T-helper 2 cell treated with Interferon-gamma antibody and Interleukin-4, amounts not matched to agents 5 μg/mL and 100 μg/mL, for 36 hours (primary cell): ENCODE measurements at regions not wholly inside any gene's neighbourhood (a gene's known extent, or its start where the extent isn't known, plus 50 kb on each side); places are given as distances from the start of the nearest gene placed in this dataset.

Source experiments
- DNase-seq: peaks from one replicate; pipeline ENCODE4 v3.0.0; 2021; ENCODE audit warnings: low spot score
- H3K27ac Mint-ChIP-seq: one replicate; pipeline ENCODE4 v1.8.0; 2021; ENCODE audit warnings: mild to moderate bottlenecking, mixed read lengths
- H3K27me3 Mint-ChIP-seq: one replicate; pipeline ENCODE4 v1.8.0; 2021; ENCODE audit warnings: low read depth, mixed read lengths
- H3K36me3 Mint-ChIP-seq: one replicate; pipeline ENCODE4 v1.8.0; 2021; ENCODE audit warnings: low read depth, mixed read lengths
- H3K4me1 Mint-ChIP-seq: one replicate; pipeline ENCODE4 v1.8.0; 2021; ENCODE audit warnings: low read depth, mixed read lengths
- H3K4me3 Mint-ChIP-seq: one replicate; pipeline ENCODE4 v1.8.0; 2022; ENCODE audit warnings: mild to moderate bottlenecking, moderate library complexity, mixed read lengths
- H3K9me3 Mint-ChIP-seq: one replicate; pipeline ENCODE4 v1.8.0; 2021; ENCODE audit warnings: mixed read lengths

GRCh38 chr13:107003911-107004310, 436.0 kb upstream of the ARGLU1 start:
- peaks cover 10% of the 10 kb centered on the region for H3K9me3 Mint-ChIP-seq
- no peaks in the 10 kb centered on the region for H3K27me3 Mint-ChIP-seq
- H3K4me3 Mint-ChIP-seq: no peak overlapping the region
- H3K4me1 Mint-ChIP-seq: no peaks in the 10 kb centered on the region
- no peak for DNase-seq
- H3K27ac Mint-ChIP-seq: no peak overlapping the region
- no peaks in the 10 kb centered on the region for H3K36me3 Mint-ChIP-seq

- Mint-ChIP-seq H3K27ac (no peak overlapping the region), H3K4me1 (no peaks in the 10 kb centered on the region), H3K4me3 (no peak overlapping the region), H3K9me3 (peaks cover 14% of the 10 kb centered on the region), H3K36me3 (no peaks in the 10 kb centered on the region), H3K27me3 (no peaks in the 10 kb centered on the region)
- no peak for DNase-seq
Observed at GRCh38 chr13:106998664-106999063, 430.7 kb upstream of the ARGLU1 start.

- no peaks in the 10 kb centered on the region for H3K27me3 Mint-ChIP-seq
- H3K4me3 Mint-ChIP-seq: no peak overlapping the region
Observed at GRCh38 chr13:106997696-106998095, 429.8 kb upstream of the ARGLU1 start.

GRCh38 chr13:106996867-106997618, 429.1 kb upstream of the ARGLU1 start:
- Mint-ChIP-seq H3K4me3 (no peak overlapping the region), H3K27me3 (no peaks in the 10 kb centered on the region)

More at GRCh38 chr13:106997696-106998095, 429.8 kb upstream of the ARGLU1 start:
- no peaks in the 10 kb centered on the region for H3K4me1 Mint-ChIP-seq
- peaks cover 14% of the 10 kb centered on the region for H3K9me3 Mint-ChIP-seq
- no peak for DNase-seq
- H3K36me3 Mint-ChIP-seq: no peaks in the 10 kb centered on the region
- H3K27ac Mint-ChIP-seq: no peak overlapping the region

GRCh38 chr13:106990594-106990993, 422.7 kb upstream of the ARGLU1 start:
- Mint-ChIP-seq H3K4me1 (no peaks in the 10 kb centered on the region), H3K9me3 (peaks cover 6% of the 10 kb centered on the region), H3K27ac (no peak overlapping the region), H3K27me3 (no peaks in the 10 kb centered on the region), H3K4me3 (no peak overlapping the region), H3K36me3 (no peaks in the 10 kb centered on the region)
- DNase-seq: no peak

More at GRCh38 chr13:106996867-106997618, 429.1 kb upstream of the ARGLU1 start:
- Mint-ChIP-seq H3K9me3 (peaks cover 14% of the 10 kb centered on the region), H3K27ac (no peak overlapping the region), H3K4me1 (no peaks in the 10 kb centered on the region), H3K36me3 (no peaks in the 10 kb centered on the region)
- no peak for DNase-seq

- Mint-ChIP-seq H3K4me3 (no peak overlapping the region), H3K9me3 (peaks cover 6% of the 10 kb centered on the region), H3K36me3 (no peaks in the 10 kb centered on the region), H3K4me1 (no peaks in the 10 kb centered on the region), H3K27ac (no peak overlapping the region), H3K27me3 (no peaks in the 10 kb centered on the region)
- no peak for DNase-seq
Observed at GRCh38 chr13:106989876-106990275, 421.9 kb upstream of the ARGLU1 start.

- Mint-ChIP-seq H3K27ac (no peak overlapping the region), H3K4me3 (no peak overlapping the region), H3K9me3 (peaks cover 6% of the 10 kb centered on the region), H3K36me3 (no peaks in the 10 kb centered on the region), H3K27me3 (no peaks in the 10 kb centered on the region), H3K4me1 (no peaks in the 10 kb centered on the region)
- DNase-seq: no peak
Observed at GRCh38 chr13:106987427-106987785, 419.5 kb upstream of the ARGLU1 start.

GRCh38 chr13:106986687-106987426, 418.9 kb upstream of the ARGLU1 start:
- Mint-ChIP-seq H3K9me3 (peaks cover 12% of the 10 kb centered on the region), H3K4me3 (no peak overlapping the region), H3K36me3 (no peaks in the 10 kb centered on the region), H3K4me1 (no peaks in the 10 kb centered on the region), H3K27me3 (no peaks in the 10 kb centered on the region), H3K27ac (no peak overlapping the region)
- DNase-seq: no peak

- H3K4me1 Mint-ChIP-seq: no peaks in the 10 kb centered on the region
- peaks cover 14% of the 10 kb centered on the region for H3K9me3 Mint-ChIP-seq
- no peaks in the 10 kb centered on the region for H3K27me3 Mint-ChIP-seq
- H3K4me3 Mint-ChIP-seq: no peak overlapping the region
- DNase-seq: no peak
- H3K36me3 Mint-ChIP-seq: no peaks in the 10 kb centered on the region
- H3K27ac Mint-ChIP-seq: no peak overlapping the region
Observed at GRCh38 chr13:106986033-106986484, 418.1 kb upstream of the ARGLU1 start.

GRCh38 chr13:106985481-106985880, 417.5 kb upstream of the ARGLU1 start:
- H3K9me3 Mint-ChIP-seq: peaks cover 14% of the 10 kb centered on the region
- no peak for DNase-seq
- H3K27me3 Mint-ChIP-seq: no peaks in the 10 kb centered on the region
- no peaks in the 10 kb centered on the region for H3K36me3 Mint-ChIP-seq
- no peak overlapping the region for H3K4me3 Mint-ChIP-seq
- H3K27ac Mint-ChIP-seq: no peak overlapping the region
- no peaks in the 10 kb centered on the region for H3K4me1 Mint-ChIP-seq

- no peak for DNase-seq
- Mint-ChIP-seq H3K4me1 (no peaks in the 10 kb centered on the region), H3K27ac (no peak overlapping the region), H3K4me3 (no peak overlapping the region), H3K36me3 (no peaks in the 10 kb centered on the region), H3K9me3 (peaks cover 7% of the 10 kb centered on the region), H3K27me3 (no peaks in the 10 kb centered on the region)
Observed at GRCh38 chr13:106981051-106981450, 413.1 kb upstream of the ARGLU1 start.

- no peak overlapping the region for H3K27ac Mint-ChIP-seq
- H3K4me1 Mint-ChIP-seq: no peaks in the 10 kb centered on the region
- H3K36me3 Mint-ChIP-seq: no peaks in the 10 kb centered on the region
- H3K4me3 Mint-ChIP-seq: no peak overlapping the region
- H3K27me3 Mint-ChIP-seq: no peaks in the 10 kb centered on the region
- no peaks in the 10 kb centered on the region for H3K9me3 Mint-ChIP-seq
- no peak for DNase-seq
Observed at GRCh38 chr13:106967391-106967790, 399.5 kb upstream of the ARGLU1 start.

- H3K4me3 Mint-ChIP-seq: no peak overlapping the region
- H3K27me3 Mint-ChIP-seq: no peaks in the 10 kb centered on the region
- no peaks in the 10 kb centered on the region for H3K4me1 Mint-ChIP-seq
- no peaks in the 10 kb centered on the region for H3K9me3 Mint-ChIP-seq
- no peak for DNase-seq
- H3K27ac Mint-ChIP-seq: no peak overlapping the region
- H3K36me3 Mint-ChIP-seq: no peaks in the 10 kb centered on the region
Observed at GRCh38 chr13:106963151-106963550, 395.2 kb upstream of the ARGLU1 start.

- no peaks in the 10 kb centered on the region for H3K9me3 Mint-ChIP-seq
- no peak overlapping the region for H3K27ac Mint-ChIP-seq
- DNase-seq: no peak
- H3K27me3 Mint-ChIP-seq: no peaks in the 10 kb centered on the region
- H3K4me1 Mint-ChIP-seq: no peaks in the 10 kb centered on the region
- H3K4me3 Mint-ChIP-seq: no peak overlapping the region
- no peaks in the 10 kb centered on the region for H3K36me3 Mint-ChIP-seq
Observed at GRCh38 chr13:106961651-106962050, 393.7 kb upstream of the ARGLU1 start.
